GM10248 (cell line): ENCODE measurements at regions not wholly inside any gene's neighbourhood (a gene's known extent, or its start where the extent isn't known, plus 50 kb on each side); places are given as distances from the start of the nearest gene placed in this dataset.
"Not testable (repeated sequence)": the region's sequence is repeated elsewhere in the genome, so short reads cannot be mapped to it uniquely, and the experiment has no call there.

Experiments used
- CTCF ChIA-PET: fragments of 300-600 bp; sonication (Branson Sonifier 250); formaldehyde crosslinking; extraction: SDS; loops from one replicate; lab custom pipeline; 2021; ENCODE audit warnings: antibody characterized with exemption; lab: Yijun Ruan, JAX
- POLR2A ChIA-PET: fragments of 350-650 bp; sonication (Branson Sonifier 250); formaldehyde crosslinking; extraction: SDS; loops from one replicate; lab custom pipeline; 2020; ENCODE audit warnings: antibody characterized with exemption; lab: Yijun Ruan, JAX
- DNase-seq: peaks from one replicate; pipeline ENCODE4 v3.0.0; 2012; ENCODE audit errors: extremely low spot score
- TF ChIP-seq, protein P1 (sequence below): IDR thresholded peaks from 2 replicates; pipeline ENCODE4 v1.5.1; 2012; ENCODE audit warnings: mild to moderate bottlenecking, low read depth; ENCODE audit errors: extremely low read depth, missing control alignments, control extremely low read depth

DNA sequence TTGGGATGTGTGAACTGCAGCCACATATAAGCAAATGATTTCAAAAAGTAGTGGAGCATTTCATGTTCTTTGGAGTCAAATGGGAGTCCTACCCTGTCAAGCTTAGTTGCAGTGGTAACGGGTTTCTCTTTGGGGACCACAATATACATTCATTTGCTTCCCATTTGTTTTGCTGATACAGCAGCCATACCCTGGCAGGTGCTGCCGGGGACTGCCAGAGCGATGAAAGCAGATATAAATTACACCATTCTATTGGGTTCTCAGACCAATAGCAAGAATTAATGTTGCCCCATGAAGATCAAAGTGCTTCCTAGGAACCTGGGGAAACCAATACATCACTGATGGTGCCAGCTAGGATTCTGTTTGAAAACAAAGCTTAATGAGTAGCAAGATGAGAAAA, 1621.5 kb upstream of the FLRT2 start:
- TF ChIP-seq, protein P1, sequence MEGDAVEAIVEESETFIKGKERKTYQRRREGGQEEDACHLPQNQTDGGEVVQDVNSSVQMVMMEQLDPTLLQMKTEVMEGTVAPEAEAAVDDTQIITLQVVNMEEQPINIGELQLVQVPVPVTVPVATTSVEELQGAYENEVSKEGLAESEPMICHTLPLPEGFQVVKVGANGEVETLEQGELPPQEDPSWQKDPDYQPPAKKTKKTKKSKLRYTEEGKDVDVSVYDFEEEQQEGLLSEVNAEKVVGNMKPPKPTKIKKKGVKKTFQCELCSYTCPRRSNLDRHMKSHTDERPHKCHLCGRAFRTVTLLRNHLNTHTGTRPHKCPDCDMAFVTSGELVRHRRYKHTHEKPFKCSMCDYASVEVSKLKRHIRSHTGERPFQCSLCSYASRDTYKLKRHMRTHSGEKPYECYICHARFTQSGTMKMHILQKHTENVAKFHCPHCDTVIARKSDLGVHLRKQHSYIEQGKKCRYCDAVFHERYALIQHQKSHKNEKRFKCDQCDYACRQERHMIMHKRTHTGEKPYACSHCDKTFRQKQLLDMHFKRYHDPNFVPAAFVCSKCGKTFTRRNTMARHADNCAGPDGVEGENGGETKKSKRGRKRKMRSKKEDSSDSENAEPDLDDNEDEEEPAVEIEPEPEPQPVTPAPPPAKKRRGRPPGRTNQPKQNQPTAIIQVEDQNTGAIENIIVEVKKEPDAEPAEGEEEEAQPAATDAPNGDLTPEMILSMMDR = no peak
- POLR2A ChIA-PET = no interaction called here
- no peak for DNase-seq
- CTCF ChIA-PET = no interaction called here

DNA sequence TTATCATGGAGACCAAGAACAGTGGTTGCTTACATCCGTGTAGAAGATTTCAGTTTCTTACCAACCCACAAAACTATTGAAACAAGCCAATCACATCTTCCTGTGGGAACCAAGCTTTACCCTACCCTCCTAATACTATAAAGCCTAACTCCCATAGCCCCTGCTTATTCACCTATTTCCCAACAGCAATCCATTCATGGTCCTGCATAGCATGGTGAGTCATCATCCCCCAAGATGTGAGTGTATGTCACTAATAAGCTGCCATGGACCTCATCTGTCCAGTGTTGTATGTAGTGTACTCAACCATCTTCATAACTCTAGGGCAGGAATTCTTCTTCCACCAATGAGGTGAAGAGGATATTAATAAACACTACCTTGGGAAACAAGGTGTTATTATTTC, 1620.4 kb upstream of the FLRT2 start:
- DNase-seq = no peak
- ChIA-PET POLR2A (no interaction called here), CTCF (no interaction called here)
- TF ChIP-seq, protein P1 = no peak

DNA sequence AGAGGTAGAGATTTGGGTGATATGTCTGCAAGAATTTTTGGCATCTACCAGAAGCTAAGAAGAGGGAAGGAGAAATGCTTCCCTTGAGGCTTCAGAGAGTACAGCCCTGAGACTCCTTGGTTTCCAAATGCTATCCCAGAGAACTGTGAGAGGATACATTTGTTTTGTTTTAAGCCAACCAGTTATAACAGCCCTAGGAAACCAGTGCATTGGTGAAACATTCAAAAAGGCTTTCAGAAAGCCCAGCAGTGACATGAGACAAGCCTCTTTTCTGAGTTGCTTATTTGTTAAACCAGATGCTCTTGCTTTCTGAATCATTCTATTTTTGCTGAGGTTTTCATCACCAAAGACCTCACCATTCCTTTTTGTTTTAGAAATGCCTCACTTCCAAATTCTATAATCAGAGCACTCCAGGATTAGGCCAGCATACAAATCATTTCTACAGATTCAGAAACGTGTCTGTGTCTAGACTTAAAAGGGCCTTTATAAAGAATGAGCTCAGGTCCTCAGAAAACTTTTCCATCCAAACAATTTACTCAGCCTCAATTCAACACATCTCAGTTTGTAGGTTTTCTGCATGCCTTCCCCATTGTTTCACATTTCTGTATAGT, 1617.8 kb upstream of the FLRT2 start:
- POLR2A ChIA-PET = no interaction called here
- TF ChIP-seq, protein P1 = no peak
- DNase-seq = no peak
- CTCF ChIA-PET = no interaction called here

DNA sequence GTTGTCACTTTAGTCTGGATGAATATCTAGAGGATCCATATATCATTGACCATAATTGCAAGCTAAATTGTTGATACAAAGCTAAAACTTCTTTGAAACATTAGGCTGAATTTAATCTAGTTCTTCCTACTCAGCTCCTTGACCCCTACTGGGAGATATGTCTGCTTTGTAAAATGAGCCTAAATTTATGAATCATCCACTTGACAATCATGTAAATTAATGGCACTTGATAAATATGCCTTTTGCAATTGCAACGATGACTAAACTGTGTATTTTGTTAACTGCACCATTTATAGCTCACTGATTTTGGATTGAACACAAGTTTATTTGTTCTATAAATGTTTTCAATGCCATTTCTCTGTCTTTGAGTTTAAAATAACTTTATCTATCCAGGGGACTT, 1616.5 kb upstream of the FLRT2 start:
- TF ChIP-seq, protein P1 = no peak
- POLR2A ChIA-PET = no interaction called here
- DNase-seq = no peak
- CTCF ChIA-PET = interaction anchor here (1.4 kb wide), 1 partner anchor 11 kb away, joined by 4 read pairs; no protein-coding TSS in a partner anchor

DNA sequence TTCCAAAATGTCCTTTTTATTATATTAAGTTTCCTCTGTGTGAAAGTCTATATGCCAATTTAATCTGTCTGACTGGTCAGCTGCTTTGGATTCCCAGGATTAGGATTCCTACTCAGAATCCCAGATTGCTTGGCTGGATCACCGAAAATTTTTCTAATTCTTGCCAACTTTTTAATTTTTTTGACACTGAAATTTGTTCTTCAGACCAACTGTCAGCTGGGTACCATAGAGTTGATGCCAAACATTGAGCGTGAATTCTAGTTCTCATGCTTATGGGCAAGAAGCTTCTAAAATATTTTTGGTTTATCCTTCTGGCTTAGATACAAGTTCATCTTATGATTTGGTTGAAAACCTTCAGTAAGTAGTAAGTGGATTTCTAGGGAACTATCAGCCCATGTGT, 1611.4 kb upstream of the FLRT2 start:
- TF ChIP-seq, protein P1 = no peak
- POLR2A ChIA-PET = no interaction called here
- CTCF ChIA-PET = no interaction called here
- no peak for DNase-seq

DNA sequence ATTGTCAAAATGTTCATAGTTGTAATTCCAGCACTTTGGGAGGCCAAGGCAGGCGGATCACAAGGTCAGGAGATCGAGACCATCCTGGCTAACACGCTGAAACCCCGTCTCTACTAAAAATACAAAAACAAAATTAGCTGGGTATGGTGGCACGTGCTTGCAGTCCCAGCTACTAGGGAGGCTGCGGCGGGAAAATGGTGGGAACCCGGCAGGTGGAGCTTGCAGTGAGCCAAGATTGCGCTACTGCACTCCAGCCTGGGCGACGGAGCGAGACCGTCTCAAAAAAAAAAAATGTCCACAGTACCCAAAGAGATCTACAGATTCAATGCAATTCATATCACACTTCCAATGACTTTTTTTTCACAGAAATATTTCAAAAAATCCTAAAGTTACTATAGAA, 1610.3 kb upstream of the FLRT2 start:
- POLR2A ChIA-PET = not testable (repeated sequence)
- CTCF ChIA-PET = interaction anchor here (0.6 kb wide), 1 partner anchor 58 kb away, joined by 3 read pairs; no protein-coding TSS in a partner anchor

DNA sequence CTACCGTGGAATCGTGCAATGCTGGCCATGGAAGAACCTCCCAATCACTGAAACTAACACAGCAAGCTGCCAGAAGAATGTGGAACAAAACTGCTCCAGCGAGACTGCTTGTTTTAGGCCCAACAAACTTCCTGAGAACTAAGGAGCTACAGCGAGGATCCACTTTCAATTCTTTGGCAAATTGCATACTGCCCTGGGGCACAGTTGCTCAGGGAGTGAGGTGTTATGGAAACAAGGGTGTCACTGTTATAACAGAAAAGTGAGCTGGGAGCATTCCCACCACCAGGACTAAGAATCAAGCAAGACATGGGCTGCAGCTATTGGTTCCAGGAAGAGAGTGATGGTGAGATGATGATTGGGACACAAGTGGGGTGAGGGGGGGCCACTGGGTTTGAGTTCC, 1606.1 kb upstream of the FLRT2 start:
- ChIA-PET POLR2A (no interaction called here), CTCF (no interaction called here)
- DNase-seq = no peak
- TF ChIP-seq, protein P1 = no peak

More for the DNA sequence above, 1610.3 kb upstream of the FLRT2 start:
- not testable (repeated sequence) for DNase-seq
